WTC11 (cell line): ENCODE measurements at regions not wholly inside any gene's neighbourhood (a gene's known extent, or its start where the extent isn't known, plus 50 kb on each side); places are given as distances from the start of the nearest gene placed in this dataset.

Experiments
- ATF2 ChIP-seq: sonication (generic); formaldehyde crosslinking; IDR thresholded peaks from 2 replicates; pipeline ENCODE4 v1.8.1; 2022; ENCODE audit warnings: low read depth, missing genetic modification reagents, borderline replicate concordance
- ATF6 ChIP-seq: sonication (generic); formaldehyde crosslinking; IDR thresholded peaks from 2 replicates; pipeline ENCODE4 v1.8.1; 2023; ENCODE audit warnings: mild to moderate bottlenecking, missing genetic modification reagents
- CREM ChIP-seq: sonication (generic); formaldehyde crosslinking; IDR thresholded peaks from 2 replicates; pipeline ENCODE4 v1.8.1; 2022; ENCODE audit warnings: mild to moderate bottlenecking, missing genetic modification reagents, moderate library complexity
- CTCF ChIP-seq: fragments of 200-600 bp; IDR thresholded peaks from 2 replicates; pipeline ENCODE4 v1.8.0; 2022; ENCODE audit warnings: antibody characterized with exemption
- MAX ChIP-seq: sonication (generic); formaldehyde crosslinking; IDR thresholded peaks from 2 replicates; pipeline ENCODE4 v1.8.0; 2022; ENCODE audit warnings: mild to moderate bottlenecking, missing genetic modification reagents
- SMAD4 ChIP-seq: sonication (generic); formaldehyde crosslinking; IDR thresholded peaks from 2 replicates; pipeline ENCODE4 v1.8.0; 2022; ENCODE audit warnings: mild to moderate bottlenecking, missing genetic modification reagents
- TEAD4 ChIP-seq: sonication (generic); formaldehyde crosslinking; IDR thresholded peaks from 2 replicates; pipeline ENCODE4 v1.8.0; 2022; ENCODE audit warnings: mild to moderate bottlenecking, missing genetic modification reagents
- USF1 ChIP-seq: sonication (generic); formaldehyde crosslinking; IDR thresholded peaks from 2 replicates; pipeline ENCODE4 v1.8.0; 2022; ENCODE audit warnings: mild to moderate bottlenecking, missing genetic modification reagents
- ZNF121 ChIP-seq: sonication (generic); formaldehyde crosslinking; IDR thresholded peaks from 2 replicates; pipeline ENCODE4 v1.8.0; 2023; ENCODE audit warnings: missing genetic modification reagents
- ZNF138 ChIP-seq: sonication (generic); formaldehyde crosslinking; conservative IDR thresholded peaks from 2 replicates; pipeline ENCODE4 v1.8.1; 2022; ENCODE audit warnings: mild to moderate bottlenecking, moderate library complexity, missing genetic modification reagents

GRCh38 chr5:153224651-153225050, 265.8 kb upstream of the GRIA1 start:
- TF ChIP-seq CTCF (no peak), SMAD4 (no peak), ATF6 (CRISPR knock-in tag) (no peak), CREM (no peak), ATF2 (CRISPR knock-in tag) (no peak), USF1 (CRISPR knock-in tag) (no peak), MAX (CRISPR knock-in tag) (no peak), ZNF138 (CRISPR knock-in tag) (no peak), ZNF121 (CRISPR knock-in tag) (no peak), TEAD4 (CRISPR knock-in tag) (no peak)
